AG04450 (cell line): ENCODE measurements at regions not wholly inside any gene's neighbourhood (a gene's known extent, or its start where the extent isn't known, plus 50 kb on each side); places are given as distances from the start of the nearest gene placed in this dataset.

Experiments used
- CTCF ChIA-PET: fragments of 300-600, 350-600 bp; formaldehyde crosslinking; extraction: SDS; loops from one replicate; lab custom pipeline; 2022; ENCODE audit warnings: antibody characterized with exemption, inconsistent platforms; lab: Charles Lee
- POLR2A ChIA-PET: fragments of 350-600 bp; formaldehyde crosslinking; extraction: SDS; loops from one replicate; lab custom pipeline; 2021; ENCODE audit warnings: antibody characterized with exemption, inconsistent platforms; lab: Yijun Ruan, JAX
- DNase-seq: peaks from one replicate; pipeline ENCODE4 v3.0.0-alpha.2; 2011; ENCODE audit warnings: low read depth, low spot score
- H3K27ac ChIP-seq: one replicate; pipeline ENCODE4 v1.5.1; 2012; ENCODE audit warnings: low read depth, low read length, control low read depth
- H3K27me3 ChIP-seq: one replicate; pipeline ENCODE4 v1.6.0; 2012; ENCODE audit warnings: low read length; ENCODE audit not compliant: control insufficient read depth, insufficient read depth
- H3K4me3 ChIP-seq: 2 replicates; pipeline ENCODE4 v1.5.1; 2011; ENCODE audit warnings: mild to moderate bottlenecking, low read depth, low read length, control low read depth
- H3K9me3 ChIP-seq: 2 replicates; pipeline ENCODE4 v1.5.1; 2012; ENCODE audit warnings: low read length; ENCODE audit not compliant: control insufficient read depth, insufficient read depth
- TF ChIP-seq, protein P1 (sequence below): IDR thresholded peaks from 2 replicates; pipeline ENCODE4 v1.5.1; 2011; ENCODE audit warnings: low read depth, low read length, control low read depth, inconsistent platforms

DNA sequence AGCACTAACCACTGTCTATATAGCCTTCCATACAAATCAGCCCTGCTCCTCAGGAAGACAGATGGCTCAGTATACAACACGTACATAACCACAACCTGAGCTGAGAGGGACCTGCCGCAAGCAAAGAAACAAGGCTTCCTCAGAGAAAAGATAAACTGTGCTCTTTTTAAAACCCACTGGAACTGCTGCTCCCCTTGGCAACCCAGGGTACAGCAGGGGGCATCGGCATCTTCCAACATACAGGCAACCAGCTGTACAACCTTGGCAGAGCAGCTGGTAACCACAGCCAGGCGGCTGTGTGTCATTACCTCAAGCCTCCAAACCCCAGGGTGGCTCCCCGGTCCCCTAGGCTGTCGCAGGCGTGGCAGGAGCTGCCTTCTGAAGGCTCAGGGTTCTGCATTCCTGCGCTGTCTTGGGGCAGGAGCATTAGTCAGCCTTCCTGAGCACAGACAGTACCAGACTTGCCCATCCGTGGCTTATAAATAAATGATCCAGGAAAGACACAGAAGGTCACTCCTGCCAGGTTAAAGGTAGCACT lies 249.5 kb downstream of the ADGRG6 start:
- ChIA-PET CTCF (interaction anchor here (2.3 kb wide), 1 partner anchor 16 kb away, joined by 16 read pairs; no protein-coding TSS in a partner anchor), POLR2A (no interaction called here)
- TF ChIP-seq, protein P1, sequence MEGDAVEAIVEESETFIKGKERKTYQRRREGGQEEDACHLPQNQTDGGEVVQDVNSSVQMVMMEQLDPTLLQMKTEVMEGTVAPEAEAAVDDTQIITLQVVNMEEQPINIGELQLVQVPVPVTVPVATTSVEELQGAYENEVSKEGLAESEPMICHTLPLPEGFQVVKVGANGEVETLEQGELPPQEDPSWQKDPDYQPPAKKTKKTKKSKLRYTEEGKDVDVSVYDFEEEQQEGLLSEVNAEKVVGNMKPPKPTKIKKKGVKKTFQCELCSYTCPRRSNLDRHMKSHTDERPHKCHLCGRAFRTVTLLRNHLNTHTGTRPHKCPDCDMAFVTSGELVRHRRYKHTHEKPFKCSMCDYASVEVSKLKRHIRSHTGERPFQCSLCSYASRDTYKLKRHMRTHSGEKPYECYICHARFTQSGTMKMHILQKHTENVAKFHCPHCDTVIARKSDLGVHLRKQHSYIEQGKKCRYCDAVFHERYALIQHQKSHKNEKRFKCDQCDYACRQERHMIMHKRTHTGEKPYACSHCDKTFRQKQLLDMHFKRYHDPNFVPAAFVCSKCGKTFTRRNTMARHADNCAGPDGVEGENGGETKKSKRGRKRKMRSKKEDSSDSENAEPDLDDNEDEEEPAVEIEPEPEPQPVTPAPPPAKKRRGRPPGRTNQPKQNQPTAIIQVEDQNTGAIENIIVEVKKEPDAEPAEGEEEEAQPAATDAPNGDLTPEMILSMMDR, result no peak
- H3K27ac ChIP-seq, result no peak overlapping the region
- DNase-seq, result no peak
- H3K4me3 ChIP-seq, result no peak overlapping the region
- no peaks in the 10 kb centered on the region for H3K9me3 ChIP-seq
- peaks cover 5% of the 10 kb centered on the region for H3K27me3 ChIP-seq

DNA sequence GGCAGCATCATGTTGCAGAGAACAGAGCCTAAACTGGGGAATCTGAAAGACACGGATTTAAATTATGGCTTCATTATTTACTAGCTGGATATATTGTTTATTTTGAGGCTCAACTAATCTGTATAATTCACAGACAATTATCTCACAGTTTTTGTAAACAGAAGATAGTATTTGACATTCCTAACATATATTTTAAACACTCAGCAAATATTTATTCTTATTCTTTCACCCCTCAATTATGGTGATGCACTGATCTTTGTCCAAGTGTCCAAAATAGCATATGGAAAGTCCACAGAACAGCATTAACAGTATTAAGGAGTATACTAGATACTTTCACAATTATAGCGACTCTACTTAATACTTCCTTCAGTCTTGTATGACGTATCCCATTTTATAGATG lies 257.0 kb downstream of the ADGRG6 start:
- no peak overlapping the region for H3K27ac ChIP-seq
- no peak for DNase-seq
- TF ChIP-seq, protein P1, result no peak
- no peak overlapping the region for H3K4me3 ChIP-seq
- no peaks in the 10 kb centered on the region for H3K27me3 ChIP-seq
- no peaks in the 10 kb centered on the region for H3K9me3 ChIP-seq
- ChIA-PET POLR2A (no interaction called here), CTCF (interaction anchor here (1.5 kb wide), 1 partner anchor 8 kb away, joined by 3 read pairs; no protein-coding TSS in a partner anchor)

DNA sequence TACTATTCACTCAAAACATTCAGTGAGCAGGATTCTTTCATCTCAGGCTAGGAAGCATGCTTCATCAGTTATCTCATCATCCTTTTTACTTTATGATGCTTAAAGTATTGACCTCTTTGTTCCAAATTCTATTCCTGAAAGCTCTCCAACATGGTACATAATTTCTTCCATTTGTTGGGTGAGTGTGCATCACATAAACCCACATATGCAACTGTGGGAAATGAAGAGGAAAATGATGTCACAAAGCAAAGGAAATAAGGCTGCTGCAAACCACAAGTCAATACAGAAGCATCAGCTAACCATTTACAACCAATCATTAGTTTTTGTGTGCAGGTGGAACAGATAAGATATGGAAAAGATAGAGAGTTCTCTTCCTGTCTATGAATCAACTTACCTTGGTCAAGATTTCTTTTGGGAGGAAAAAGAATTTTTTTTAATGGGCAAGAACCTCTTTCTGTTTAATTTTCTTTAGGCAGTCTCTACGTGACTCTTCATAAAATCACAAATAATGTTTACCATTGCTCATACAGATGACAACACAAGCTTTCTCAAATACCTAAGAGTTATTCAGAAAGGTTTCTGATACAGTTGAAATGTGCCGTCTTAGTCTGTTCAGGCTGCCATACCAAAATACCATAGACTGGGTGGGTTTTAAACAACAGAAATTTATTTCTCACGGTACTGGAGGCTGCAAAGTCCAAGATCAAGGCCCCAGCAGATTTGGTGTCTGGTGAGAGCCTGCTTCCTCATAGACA lies 259.9 kb downstream of the ADGRG6 start:
- ChIA-PET POLR2A (no interaction called here), CTCF (no interaction called here)
- Histone ChIP-seq H3K9me3 (no peaks in the 10 kb centered on the region), H3K27ac (no peak overlapping the region), H3K27me3 (no peaks in the 10 kb centered on the region), H3K4me3 (no peak overlapping the region)
- no peak for DNase-seq
- TF ChIP-seq, protein P1, result no peak

DNA sequence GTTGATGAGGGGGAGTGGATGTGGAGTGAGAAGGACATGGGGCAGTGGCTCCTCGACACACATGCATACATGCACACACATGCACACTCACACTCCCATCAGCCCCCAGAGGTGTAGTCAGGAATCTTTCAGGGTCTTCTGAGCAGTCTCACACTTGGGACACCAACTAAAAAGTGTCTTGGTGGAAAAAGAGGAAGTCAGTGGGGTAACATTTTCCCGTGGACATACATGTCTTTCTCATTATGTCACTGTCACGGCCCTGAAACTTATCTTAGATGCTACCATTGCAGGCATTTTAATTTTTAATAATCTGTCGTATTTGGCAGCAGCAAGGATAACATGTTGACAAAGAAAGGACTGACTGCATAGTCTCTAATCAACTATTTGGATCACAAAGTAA lies 261.1 kb downstream of the ADGRG6 start:
- CTCF ChIA-PET, result no interaction called here
- no peak for DNase-seq
- Histone ChIP-seq H3K27ac (no peak overlapping the region), H3K9me3 (no peaks in the 10 kb centered on the region), H3K4me3 (no peak overlapping the region), H3K27me3 (no peaks in the 10 kb centered on the region)
- POLR2A ChIA-PET, result no interaction called here
- TF ChIP-seq, protein P1, result no peak
